ENCODE measurements at regions not wholly inside any gene's neighbourhood (a gene's known extent, or its start where the extent isn't known, plus 50 kb on each side); places are given as distances from the start of the nearest gene placed in this dataset.
"Not testable (repeated sequence)": the region's sequence is repeated elsewhere in the genome, so short reads cannot be mapped to it uniquely, and the experiment has no call there.

DNA sequence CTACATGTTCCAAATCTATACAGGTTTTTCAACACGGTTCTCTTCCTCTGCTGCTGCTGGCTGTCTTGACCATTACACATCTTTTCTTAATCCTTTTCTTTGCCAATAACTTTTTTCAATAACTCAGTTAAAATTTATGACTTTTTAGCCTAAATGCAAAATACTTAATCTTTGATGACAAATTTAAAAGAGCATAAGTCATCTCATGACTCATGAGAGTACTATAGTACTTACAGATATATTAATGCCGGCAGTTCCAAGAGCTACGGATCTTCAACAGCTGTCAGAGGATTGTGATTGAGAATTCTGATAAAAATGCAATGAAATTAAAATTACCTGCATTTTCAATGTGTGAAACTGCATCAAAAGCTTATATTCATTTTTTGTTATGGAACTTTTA is 105.5 kb downstream of the KPNA2 start:
- DNase-seq, result peak in 1 of 3 donors; percentile 7

GRCh38 chr17:68142595-68142994 is 105.2 kb upstream of the AMZ2 start:
- DNase-seq, result no peak

DNA sequence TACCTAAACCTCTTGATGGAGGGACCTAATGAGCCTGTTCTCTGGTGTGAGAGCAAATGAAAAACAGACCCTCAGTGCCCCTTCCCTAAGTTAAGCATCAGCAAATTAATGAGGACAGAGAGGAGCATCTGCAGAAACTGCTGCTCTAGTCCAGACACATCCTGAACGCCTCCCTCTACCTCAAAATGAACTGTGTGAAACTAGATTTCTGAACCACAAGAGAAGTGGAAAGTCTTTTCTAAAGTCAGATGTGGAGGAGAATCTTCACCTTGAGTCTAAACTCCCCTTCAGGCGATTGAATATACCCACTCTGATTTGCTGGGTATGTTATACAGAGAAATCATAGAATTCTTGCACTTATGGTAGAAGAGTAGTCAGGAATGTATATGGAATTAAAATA is 104.4 kb upstream of the AMZ2 start:
- DNase-seq, result no peak

DNA sequence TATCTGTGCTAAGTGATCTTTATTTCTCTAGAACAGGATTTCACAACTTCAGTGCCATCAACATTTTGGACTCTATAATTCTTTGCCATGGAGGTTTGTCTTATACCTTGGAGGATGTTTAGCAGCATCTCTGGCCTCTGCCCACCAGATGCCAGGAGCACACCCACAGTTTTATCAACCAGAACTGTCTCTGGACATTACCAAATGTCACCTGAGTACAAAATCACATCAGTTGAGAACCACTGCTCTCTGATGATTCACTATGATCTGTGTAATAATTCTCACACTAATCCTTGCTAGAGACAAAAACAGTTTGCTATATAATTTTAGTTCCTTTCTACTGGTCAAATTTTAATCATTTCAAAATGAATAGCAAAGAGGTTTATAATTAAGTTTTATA is 102.8 kb upstream of the AMZ2 start:
- no peak for DNase-seq

- no peak for DNase-seq
Measured at GRCh38 chr17:68148936-68149335, 98.9 kb upstream of the AMZ2 start.

DNA sequence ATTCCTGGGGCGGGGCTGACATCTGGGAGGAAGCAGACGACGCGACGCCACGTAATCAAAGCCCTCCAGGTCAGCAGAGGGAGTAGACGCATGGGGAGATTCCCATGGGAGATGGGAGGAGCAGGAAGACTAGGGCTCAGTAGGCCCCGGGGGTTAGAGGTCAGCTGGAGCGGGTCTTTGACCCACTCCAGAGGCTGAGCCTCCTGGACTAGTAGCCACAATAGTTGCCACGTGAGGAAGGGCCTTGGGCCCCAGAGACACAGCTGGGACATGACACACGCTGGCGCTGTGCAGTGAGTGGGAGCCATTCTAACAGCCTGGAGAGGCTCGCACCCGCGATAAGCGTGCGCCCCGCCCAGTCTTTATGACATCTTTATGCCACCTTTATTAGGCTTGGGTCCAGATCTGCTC is 95.7 kb upstream of the AMZ2 start:
- no peak for DNase-seq

- no peak for DNase-seq
Measured at GRCh38 chr17:68155692-68156091, 92.2 kb upstream of the AMZ2 start.

DNA sequence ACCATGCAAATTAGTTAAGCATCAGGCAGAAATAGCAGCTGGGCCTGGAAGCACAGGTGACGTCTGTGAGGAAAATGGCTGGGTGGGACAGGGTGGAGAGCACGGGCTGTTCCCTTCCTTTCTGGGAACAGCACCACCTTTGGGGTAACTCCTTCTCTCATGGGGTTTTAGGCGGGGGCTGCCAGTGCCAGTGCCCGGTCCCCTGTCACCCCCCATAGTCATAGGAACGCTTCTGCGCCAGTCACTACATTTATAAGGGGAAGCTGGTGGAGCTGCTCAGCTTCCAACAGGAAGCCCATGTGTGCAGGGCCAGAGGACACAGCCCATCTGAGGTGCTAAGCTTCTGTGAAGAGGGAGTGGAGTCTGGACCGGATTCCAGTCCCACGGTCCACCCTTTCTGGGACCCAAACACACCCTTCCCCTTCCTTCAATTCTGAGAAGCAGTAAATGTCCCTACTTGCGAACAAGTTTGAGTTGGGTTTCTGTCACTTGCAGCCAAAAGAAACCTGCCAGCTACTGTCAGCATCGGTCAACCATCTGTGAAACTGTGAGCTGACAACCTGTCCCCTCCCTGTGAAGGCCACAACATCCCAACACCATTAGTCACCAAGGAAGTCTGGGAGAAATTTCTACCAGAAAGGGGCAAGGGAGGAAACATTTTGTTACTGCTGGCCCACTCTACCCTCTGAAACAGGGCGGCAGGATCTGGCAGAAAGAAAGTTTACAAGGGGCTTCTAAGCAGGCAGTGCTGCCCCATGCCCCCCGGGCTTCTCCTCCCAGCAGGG is 86.0 kb upstream of the AMZ2 start:
- no peak for DNase-seq

GRCh38 chr17:68168273-68169164 is 79.3 kb upstream of the AMZ2 start:
- DNase-seq, result not testable (repeated sequence)

- not testable (repeated sequence) for DNase-seq
Measured at GRCh38 chr17:68169165-68169821, 78.5 kb upstream of the AMZ2 start.

- no peak for DNase-seq
Measured at GRCh38 chr17:68169840-68170239, 78.0 kb upstream of the AMZ2 start.

DNA sequence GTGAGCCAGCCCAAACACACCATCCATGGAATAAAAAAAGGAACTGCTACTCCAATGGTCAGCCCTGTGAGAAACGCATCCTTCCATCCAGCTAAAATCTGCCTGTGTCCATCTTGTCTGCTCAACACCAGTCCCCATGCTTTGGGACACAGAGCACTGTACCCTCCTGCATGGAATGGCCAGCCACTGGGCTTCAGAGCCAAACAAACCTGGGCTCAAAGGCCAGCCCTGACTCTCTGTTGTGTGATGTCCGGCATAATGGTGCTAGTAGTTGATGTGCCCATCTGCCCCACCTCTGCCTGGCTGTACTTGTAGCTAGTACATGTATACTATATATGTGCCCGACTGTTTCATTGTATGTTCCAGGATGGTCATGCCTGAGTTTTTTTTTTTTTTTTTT is 77.6 kb upstream of the AMZ2 start:
- no peak for DNase-seq

DNA sequence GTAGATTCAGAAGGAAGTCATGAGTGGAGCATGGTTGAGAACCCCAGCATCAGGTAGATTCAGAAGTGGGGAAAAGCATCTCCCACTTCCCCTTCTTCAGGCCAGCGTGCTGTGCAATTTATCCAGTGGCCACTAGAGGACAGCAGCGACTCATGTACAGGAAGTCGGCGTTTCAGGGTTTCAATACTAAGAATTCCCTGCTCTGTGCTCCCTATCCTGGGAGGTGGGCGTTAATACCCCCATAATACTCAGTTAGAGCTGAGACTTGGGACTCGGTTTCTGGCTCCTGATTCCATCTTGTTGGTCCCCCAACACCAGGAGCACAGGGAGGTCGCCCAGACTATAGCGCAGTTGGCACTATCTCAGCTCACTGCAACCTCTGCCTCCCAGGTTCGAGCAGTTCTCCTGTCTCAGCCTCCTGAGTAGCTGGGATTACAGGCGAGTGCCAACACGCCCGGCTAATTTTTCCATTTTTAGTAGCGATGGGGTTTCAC is 75.3 kb upstream of the AMZ2 start:
- peak; percentile 79 to 86 (median 80) for DNase-seq

GRCh38 chr17:68175416-68175815 is 72.4 kb upstream of the AMZ2 start:
- DNase-seq, result no peak

DNA sequence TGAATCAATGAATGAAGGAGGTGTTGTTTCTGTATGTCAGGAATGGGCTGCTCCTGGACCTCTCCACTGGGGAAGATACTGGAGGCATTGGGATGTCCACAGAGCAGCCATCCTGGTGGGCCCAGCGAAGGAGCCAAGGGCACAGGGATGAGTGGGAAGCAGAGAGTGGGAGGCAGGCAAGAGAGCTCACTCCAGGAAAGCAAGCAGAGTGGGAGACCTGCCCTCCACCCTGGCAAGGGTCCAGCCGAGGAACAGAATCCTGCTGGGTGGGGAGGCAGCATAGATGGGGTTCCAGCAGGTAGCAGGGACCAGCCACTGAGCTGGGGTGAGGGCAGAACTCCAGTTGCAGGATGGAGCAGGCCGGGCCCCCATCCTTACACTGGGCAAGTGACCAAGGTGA is 71.9 kb upstream of the AMZ2 start:
- DNase-seq, result no peak

DNA sequence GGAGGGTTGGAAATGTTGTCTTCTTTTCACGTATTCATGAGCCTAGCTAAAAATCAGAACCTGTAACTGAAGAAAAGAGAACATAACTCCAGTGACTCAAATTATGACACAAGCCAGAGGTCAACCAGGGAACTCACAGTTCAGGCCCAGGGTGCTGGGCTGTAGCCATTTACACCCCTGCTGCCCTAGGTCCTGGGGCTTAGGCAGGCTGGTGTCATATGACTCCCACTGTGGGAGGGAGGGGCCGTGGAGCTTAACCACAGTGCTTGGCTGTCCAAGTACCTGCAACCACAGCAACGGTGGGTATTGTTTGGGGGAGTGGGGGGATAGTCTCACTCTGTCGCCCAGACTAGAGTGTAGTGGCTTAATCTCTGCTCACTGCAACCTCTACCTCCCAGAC is 71.1 kb upstream of the AMZ2 start:
- peak in 1 of 3 donors; percentile 25 for DNase-seq

GRCh38 chr17:68178831-68179230 is 69.0 kb upstream of the AMZ2 start:
- no peak for DNase-seq

GRCh38 chr17:68179236-68179925 is 68.5 kb upstream of the AMZ2 start:
- no peak for DNase-seq

DNA sequence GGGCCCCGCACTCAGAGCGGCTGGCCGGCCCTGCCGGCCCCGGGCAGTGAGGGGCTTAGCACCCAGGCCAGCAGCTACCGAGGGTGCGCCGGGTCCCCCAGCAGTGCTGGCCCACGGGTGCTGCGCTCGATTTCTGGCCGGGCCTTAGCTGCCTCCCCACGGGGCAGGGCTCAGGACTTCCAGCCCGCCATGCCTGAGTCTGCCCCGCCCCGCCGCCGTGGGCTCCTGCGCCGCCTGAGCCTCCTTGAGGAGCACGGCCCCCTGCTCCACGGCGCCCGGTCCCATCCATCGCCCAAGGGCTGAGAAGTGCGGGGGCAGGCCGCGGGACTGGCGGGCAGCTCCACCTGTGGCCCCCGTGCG is 67.9 kb upstream of the AMZ2 start:
- no peak for DNase-seq

DNA sequence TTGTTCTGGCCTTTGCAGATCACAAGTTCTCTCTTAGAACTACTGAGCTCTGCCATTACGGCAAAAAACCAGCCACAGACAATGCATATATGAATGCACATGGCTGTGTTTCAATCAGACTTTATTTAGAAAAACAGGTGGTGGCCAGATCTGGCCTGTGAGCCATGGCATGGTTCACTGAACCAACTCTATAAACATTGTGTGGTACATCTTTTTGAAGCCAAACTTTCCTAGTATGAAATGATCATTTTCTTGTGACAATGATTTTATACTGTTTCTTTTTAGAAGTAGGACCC is 65.9 kb upstream of the AMZ2 start:
- no peak for DNase-seq

GRCh38 chr17:68182940-68183551 is 64.8 kb upstream of the AMZ2 start:
- no peak for DNase-seq

DNA sequence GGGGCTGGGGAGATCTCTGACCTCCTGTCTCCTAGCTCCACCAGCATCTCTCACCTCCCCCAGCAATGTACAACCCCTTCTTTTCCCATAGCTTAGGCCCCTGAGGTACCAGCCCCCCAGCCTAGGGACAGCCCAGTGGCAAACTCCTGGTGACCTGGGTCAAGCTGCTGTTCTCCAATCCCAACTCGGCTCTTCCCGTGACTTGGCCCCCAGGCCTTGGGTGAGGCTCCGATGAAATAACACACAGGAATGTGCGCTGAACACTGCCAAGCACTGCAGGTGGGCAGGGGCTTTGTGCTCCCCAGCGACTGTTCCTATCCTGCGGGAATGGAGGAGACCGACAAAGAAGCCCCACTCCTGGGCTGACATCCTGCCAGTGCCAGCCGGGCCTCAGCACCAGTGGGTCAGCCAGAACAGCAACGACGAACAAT is 63.7 kb upstream of the AMZ2 start:
- DNase-seq, result no peak

Data from suppressor macrophage treated with lipopolysaccharide for 1 hour (primary cell).